ENCODE measurements at regions not wholly inside any gene's neighbourhood (a gene's known extent, or its start where the extent isn't known, plus 50 kb on each side); places are given as distances from the start of the nearest gene placed in this dataset.
"Not testable (repeated sequence)": the region's sequence is repeated elsewhere in the genome, so short reads cannot be mapped to it uniquely, and the experiment has no call there.

GRCh38 chr13:81383444-81383843, 1042.5 kb upstream of the SPRY2 start:
- DNase-seq (ENCODE audit: low read depth): no peak

GRCh38 chr13:81382246-81382645, 1041.3 kb upstream of the SPRY2 start:
- DNase-seq (ENCODE audit: low read depth): no peak

GRCh38 chr13:81381560-81381959, 1040.6 kb upstream of the SPRY2 start:
- no peak for DNase-seq (ENCODE audit: low read depth)

GRCh38 chr13:81379183-81379582, 1038.3 kb upstream of the SPRY2 start:
- DNase-seq (ENCODE audit: low read depth): no peak

GRCh38 chr13:81377921-81378320, 1037.0 kb upstream of the SPRY2 start:
- DNase-seq (ENCODE audit: low read depth): no peak

- DNase-seq (ENCODE audit: low read depth): no peak
Measured at GRCh38 chr13:81375709-81376108, 1034.8 kb upstream of the SPRY2 start.

- DNase-seq (ENCODE audit: low read depth): not testable (repeated sequence)
Measured at GRCh38 chr13:81362711-81363110, 1021.8 kb upstream of the SPRY2 start.

GRCh38 chr13:81350056-81350455, 1009.1 kb upstream of the SPRY2 start:
- DNase-seq (ENCODE audit: low read depth): no peak

- not testable (repeated sequence) for DNase-seq (ENCODE audit: low read depth)
Measured at GRCh38 chr13:81340118-81341069, 999.5 kb upstream of the SPRY2 start.

GRCh38 chr13:81339666-81340065, 998.7 kb upstream of the SPRY2 start:
- DNase-seq (ENCODE audit: low read depth): not testable (repeated sequence)

GRCh38 chr13:81334481-81334880, 993.6 kb upstream of the SPRY2 start:
- no peak for DNase-seq (ENCODE audit: low read depth)

- no peak for DNase-seq (ENCODE audit: low read depth)
Measured at GRCh38 chr13:81326913-81327312, 986.0 kb upstream of the SPRY2 start.

- DNase-seq (ENCODE audit: low read depth): no peak
Measured at GRCh38 chr13:81320516-81320915, 979.6 kb upstream of the SPRY2 start.

GRCh38 chr13:81319351-81319750, 978.4 kb upstream of the SPRY2 start:
- no peak for DNase-seq (ENCODE audit: low read depth)

GRCh38 chr13:81318231-81319019, 977.5 kb upstream of the SPRY2 start:
- no peak for DNase-seq (ENCODE audit: low read depth)

GRCh38 chr13:81314461-81314860, 973.5 kb upstream of the SPRY2 start:
- no peak for DNase-seq (ENCODE audit: low read depth)

GRCh38 chr13:81305928-81306327, 965.0 kb upstream of the SPRY2 start:
- no peak for DNase-seq (ENCODE audit: low read depth)

GRCh38 chr13:81304121-81304659, 963.3 kb upstream of the SPRY2 start:
- no peak for DNase-seq (ENCODE audit: low read depth)

GRCh38 chr13:81302677-81303076, 961.8 kb upstream of the SPRY2 start:
- DNase-seq (ENCODE audit: low read depth): no peak

- no peak for DNase-seq (ENCODE audit: low read depth)
Measured at GRCh38 chr13:81302125-81302524, 961.2 kb upstream of the SPRY2 start.

- no peak for DNase-seq (ENCODE audit: low read depth)
Measured at GRCh38 chr13:81295177-81295576, 954.3 kb upstream of the SPRY2 start.

GRCh38 chr13:81293594-81294164, 952.8 kb upstream of the SPRY2 start:
- DNase-seq (ENCODE audit: low read depth): no peak
